ENCODE measurements at regions not wholly inside any gene's neighbourhood (a gene's known extent, or its start where the extent isn't known, plus 50 kb on each side); places are given as distances from the start of the nearest gene placed in this dataset.
"Not testable (repeated sequence)": the region's sequence is repeated elsewhere in the genome, so short reads cannot be mapped to it uniquely, and the experiment has no call there.

GRCh38 chr12:58728397-58728796 is 191.9 kb downstream of the LRIG3 start:
- no peak for DNase-seq

DNA sequence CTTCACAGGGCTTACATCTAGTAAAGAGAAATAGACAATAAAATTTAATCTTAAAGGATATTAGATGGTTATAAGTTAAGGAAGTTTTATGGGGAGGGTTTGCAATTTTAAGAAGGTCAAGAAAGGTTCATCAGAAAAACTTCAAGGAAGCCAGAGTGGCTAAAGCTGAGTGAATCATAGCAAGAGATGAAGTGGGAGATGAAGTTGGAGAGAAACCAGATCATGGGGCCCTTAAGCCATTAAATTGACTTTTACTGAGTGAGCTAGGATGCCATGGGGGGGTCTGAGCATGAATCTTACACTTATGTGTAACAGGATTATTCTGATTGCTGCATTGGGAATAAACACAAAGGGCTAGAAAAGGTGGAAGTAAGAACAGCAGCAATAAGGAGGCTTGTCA is 189.2 kb downstream of the LRIG3 start:
- no peak for DNase-seq

DNA sequence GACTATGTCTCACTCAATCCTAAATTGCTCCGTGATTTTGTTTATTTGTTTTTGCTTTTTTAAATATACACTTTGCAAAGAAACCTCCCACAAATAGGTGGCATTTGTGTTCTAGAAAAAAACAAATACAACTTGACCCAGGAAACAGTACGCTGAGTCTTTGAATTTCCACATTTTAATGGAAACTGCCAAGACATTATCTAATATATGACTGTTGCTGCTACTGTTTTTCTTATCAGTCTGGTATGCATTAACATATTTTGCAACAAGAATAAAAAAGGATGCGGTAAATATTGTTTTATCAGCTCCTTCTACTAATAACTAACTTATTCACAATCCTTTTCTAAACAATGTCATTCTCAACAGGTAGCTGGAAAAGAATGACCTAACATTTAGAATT is 187.4 kb downstream of the LRIG3 start:
- DNase-seq, result no peak

GRCh38 chr12:58741226-58741625 is 179.1 kb downstream of the LRIG3 start:
- no peak for DNase-seq

DNA sequence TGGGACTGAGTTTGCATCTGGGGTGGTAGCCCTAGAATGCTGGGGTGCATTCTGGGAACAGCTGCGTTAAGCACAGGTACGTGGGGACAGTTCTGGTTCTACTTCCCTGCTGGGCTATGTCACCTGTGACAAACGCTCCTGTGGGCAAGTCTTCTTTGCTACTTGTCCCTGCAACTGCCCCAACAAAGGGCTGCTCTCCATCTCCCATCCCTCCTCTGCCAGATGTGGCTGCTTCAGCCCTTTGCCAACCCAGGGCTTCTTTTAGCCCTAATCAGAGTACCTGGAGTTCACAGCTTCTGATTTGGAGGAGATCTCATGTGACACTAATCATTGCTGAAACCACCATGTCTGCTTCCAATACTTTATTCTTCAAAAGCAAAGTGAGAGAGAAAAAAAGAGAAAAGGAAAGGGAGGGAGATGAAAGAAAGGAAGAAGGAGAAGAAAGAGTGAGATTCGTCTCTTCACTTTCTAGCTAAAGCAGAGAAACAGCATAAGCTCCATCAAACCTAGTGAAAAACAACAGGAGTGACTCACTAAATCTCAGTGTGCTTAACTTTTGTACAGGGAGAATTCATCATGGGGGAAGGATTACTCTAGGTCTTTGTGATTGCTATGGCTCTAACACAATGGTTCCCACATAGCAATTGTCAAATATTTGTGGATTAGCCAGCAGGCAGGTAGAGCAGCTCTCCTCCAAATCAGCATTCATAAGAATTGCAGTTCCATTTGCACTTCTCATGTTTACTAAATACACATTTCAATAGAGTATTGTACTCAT is 174.8 kb downstream of the LRIG3 start:
- no peak for DNase-seq

DNA sequence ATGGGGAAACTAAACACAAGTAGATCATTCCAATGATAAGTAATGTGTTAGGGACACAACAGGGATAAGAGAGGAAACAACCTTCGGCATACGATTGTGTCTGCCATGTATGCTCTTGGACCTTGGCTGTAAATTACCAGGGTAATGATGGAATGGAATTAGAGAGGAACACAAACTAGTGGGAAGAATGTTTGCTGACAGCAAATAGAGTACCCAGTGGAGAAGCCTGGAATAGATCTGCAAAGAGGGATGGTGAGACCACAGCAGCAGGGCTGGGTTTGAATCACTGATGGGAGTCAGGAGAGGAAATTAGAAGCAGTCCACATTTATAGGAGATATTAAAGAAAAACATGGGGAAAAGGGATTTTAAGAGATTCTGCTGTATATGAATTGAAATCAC is 172.8 kb downstream of the LRIG3 start:
- DNase-seq, result no peak

DNA sequence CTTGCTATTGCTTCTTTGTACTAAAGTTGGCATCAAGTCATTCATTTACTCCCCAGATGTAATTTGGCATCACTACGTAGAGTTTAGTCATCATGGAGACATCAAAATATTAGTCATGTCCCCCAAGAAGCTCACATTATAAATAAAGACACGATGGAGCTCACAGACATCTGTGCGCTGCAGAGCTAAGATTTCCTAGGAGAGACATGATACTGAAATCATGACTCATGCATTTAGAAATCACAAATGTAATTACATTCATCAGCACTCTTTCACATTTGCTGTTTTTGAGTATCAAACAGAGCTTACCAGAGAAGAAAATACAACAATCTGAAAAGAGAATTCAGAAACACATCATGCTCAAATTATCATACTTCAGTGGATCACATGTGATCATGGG is 169.8 kb downstream of the LRIG3 start:
- DNase-seq, result no peak

- no peak for DNase-seq
Measured at GRCh38 chr12:58757422-58757821, 162.9 kb downstream of the LRIG3 start.

- DNase-seq, result not testable (repeated sequence)
Measured at GRCh38 chr12:58759745-58760144, 160.6 kb downstream of the LRIG3 start.

DNA sequence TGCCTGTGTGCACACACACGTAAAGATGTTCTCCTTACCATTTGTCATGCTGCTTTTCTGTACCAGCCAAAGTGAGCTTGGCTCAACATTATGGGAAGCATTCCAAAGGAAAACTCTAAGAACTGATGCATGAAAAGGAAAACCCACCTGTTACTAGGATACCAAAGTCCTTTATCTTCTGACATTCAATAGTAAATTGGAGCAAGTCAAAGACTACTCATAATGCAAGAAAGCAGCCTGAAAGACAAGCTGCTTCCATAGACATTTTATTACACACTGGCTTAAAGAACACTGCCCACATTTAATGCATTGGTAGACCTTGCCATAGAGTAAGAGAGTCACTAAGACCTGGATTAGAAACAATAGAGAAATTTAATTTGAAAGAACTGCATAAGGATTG is 159.0 kb downstream of the LRIG3 start:
- no peak for DNase-seq

DNA sequence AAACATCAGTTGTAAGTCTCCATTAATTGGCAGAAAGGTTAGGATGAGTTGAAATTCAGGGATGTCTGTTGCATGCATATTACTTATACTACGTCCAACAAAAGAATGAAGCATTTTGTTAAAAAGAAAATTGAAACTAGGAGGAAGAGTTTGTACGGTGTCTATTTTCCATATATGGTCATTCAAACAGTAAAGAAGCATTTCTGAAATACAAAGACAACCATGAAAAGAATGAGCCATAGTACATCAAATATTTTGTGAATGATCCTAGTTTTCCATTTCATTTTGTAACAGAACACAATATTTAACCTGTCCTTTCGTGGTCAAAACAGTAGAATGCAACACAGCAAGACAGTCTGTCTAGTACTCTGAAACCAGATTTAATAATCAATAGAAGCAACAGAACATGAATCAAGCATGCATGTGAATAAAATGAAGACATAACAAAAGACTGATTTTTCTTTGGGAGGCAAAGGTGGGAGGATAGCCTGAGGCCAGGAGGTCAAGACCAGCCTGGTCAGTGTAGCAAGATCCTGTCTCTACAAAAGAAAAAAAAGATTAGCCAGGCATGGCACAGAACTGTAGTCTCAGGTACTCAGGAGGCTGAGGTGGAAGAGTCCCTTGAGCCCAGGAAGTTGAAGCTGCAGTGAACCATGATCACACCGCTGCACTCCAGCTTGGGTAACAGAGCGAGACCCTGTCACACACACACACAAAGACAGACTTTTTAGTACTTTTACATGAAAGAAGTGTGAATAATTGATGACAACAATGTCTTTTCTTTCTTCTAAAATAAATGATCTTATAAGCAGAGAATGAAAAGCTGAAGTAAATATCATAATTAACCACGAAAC is 156.0 kb downstream of the LRIG3 start:
- no peak for DNase-seq

DNA sequence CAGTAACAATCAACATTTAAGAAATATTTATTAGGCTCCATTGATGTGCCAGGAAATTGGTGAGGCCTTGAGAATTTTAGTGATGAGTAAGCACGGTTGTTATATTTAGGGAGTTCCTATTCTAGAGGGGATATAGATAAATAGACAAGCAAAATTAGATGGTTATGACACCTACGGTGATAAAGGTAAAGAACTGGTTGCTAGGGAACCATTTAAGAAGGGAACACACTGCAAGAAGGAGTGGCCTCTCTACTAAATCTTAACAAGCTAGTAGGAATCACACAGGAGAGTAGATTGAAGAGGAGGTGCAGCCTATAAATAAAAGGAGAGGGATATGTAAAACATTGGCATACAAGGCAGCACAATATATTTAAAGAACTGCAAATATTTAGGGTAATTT is 155.2 kb downstream of the LRIG3 start:
- no peak for DNase-seq

- DNase-seq, result no peak
Measured at GRCh38 chr12:58765653-58766512, 154.4 kb downstream of the LRIG3 start.

- no peak for DNase-seq
Measured at GRCh38 chr12:58766513-58766870, 153.8 kb downstream of the LRIG3 start.

DNA sequence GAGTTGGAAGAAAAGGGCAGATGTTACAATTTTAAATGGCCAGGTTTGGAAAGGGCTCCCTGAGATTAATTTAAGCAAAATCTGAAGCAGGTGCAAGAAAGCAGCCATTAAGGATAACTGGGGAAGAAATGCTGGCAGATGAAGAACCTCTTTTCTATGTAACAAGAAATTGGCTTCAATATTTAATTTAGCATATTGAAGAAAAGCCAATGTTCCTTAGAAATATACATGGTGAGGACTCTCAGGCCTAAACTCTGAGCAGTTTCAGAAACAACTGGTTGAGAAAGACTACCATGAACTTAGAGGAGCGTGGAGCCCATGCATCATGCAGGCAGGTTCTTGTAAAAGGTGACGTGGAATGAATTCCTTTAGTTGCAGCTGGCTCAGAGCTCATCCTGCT is 152.8 kb downstream of the LRIG3 start:
- DNase-seq, result no peak

DNA sequence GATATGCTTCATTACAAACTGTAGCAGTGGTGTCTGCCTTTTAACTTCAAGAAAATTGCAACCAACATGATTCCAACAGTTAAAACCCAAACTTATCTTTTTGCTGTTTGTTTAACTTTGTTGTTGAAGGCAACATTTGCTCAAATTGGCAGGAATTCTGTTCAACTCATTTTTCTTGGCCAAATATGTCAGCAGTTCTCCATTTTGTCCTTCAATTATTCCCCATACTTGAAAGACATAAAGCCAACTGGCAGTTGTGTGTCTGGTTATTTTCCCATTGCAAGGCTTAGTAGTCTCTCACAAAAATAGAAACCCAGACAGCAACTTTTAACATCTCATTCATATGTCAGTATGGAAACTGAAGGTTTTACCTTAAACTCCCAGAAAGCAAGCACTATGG is 146.3 kb downstream of the LRIG3 start:
- DNase-seq, result peak; percentile 57

- DNase-seq, result no peak
Measured at GRCh38 chr12:58774731-58775130, 145.6 kb downstream of the LRIG3 start.

DNA sequence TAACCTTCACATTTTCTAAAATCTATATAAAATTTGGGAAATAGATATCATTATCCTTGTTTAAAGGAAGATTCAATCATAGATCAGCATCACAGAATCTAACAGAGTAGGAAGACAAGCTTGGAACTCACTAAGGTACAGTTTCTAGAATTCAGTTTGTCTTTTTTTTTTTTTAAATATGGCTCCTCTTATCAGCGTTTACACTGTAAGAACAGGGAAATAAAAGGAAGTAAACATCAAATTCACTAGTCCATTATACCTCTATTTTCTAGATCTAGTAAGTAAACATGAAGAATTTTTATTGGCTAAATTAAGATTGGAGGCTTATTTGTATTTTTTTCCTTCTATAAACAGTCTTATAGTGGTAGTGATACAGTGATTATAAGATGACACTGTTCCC is 144.9 kb downstream of the LRIG3 start:
- DNase-seq, result no peak

GRCh38 chr12:58776144-58776543 is 144.2 kb downstream of the LRIG3 start:
- no peak for DNase-seq

GRCh38 chr12:58777815-58778214 is 142.5 kb downstream of the LRIG3 start:
- DNase-seq, result no peak

DNA sequence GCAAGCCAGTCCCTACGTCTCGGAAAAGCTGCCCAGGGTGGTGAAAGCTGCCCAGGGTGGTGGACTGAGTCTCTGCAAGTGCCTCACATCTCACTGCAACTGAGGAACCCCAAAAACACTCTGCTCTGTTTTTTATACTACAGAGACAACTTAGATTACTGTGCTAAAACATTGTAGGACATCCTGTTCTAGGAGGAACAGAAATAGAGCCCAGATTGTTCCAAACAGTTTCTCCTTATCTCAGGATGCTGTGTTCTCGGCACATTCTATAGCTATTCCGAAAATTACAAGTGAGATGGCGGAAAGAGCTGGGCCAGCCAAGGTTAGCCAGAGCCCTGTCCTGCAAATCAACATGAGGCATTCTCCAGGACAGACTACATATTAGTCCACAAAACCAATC is 138.7 kb downstream of the LRIG3 start:
- DNase-seq, result no peak

DNA sequence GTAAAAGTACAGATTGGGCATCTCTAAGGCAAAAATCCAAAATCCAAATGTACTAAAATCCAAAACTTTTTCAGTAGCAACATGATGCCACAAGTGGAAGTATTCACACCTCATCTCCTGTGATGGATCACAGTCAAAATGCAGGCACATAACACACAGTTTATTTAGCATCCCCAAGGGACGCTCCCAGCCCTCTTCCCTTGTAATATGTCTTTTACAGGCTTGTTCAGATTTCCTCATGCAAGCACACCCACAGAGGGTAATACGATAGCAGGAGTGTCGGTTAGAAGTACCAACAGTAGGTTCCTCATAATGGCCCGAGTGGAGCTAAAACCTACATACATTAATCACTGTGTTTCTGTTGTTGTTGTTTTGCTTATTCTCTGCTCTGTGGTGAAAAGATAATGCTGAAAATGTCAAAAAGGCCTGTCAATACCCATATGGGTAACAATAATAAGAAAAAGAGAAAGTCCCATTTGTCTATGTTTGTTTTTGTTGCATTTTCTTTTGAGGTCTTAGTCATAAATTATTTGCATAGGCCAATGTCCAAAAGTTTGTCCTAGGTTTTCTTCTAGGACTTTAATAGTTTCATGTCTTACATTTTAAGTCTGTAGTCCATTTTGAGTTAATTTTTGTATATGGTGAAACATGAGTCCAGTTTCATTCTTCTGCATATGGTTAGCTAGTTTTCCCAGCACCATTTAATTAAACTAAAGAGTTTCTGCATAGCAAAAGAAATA is 133.1 kb downstream of the LRIG3 start:
- no peak for DNase-seq
